ENCODE measurements at regions not wholly inside any gene's neighbourhood (a gene's known extent, or its start where the extent isn't known, plus 50 kb on each side); places are given as distances from the start of the nearest gene placed in this dataset.

GRCh38 chrX:107348990-107349389 is 100.5 kb upstream of the FRMPD3 start:
- TF ChIP-seq ZNF354B (CRISPR knock-in tag; IDR thresholded peaks at IDR 0.05) (no peak), ZZZ3 (IDR thresholded peaks at IDR 0.05) (no peak), TRIM28 (IDR thresholded peaks at IDR 0.05) (no peak), ELF1 (tag; IDR thresholded peaks at IDR 0.05) (no peak), EP300 (IDR thresholded peaks at IDR 0.05; ENCODE audit: low read length) (no peak), CHD1 (IDR thresholded peaks at IDR 0.05; ENCODE audit: low read length) (no peak), HNRNPH1 (optimal IDR thresholded peaks at IDR 0.05; ENCODE audit: low read depth, low read length) (no peak)
- TF ChIP-seq, protein P1, sequence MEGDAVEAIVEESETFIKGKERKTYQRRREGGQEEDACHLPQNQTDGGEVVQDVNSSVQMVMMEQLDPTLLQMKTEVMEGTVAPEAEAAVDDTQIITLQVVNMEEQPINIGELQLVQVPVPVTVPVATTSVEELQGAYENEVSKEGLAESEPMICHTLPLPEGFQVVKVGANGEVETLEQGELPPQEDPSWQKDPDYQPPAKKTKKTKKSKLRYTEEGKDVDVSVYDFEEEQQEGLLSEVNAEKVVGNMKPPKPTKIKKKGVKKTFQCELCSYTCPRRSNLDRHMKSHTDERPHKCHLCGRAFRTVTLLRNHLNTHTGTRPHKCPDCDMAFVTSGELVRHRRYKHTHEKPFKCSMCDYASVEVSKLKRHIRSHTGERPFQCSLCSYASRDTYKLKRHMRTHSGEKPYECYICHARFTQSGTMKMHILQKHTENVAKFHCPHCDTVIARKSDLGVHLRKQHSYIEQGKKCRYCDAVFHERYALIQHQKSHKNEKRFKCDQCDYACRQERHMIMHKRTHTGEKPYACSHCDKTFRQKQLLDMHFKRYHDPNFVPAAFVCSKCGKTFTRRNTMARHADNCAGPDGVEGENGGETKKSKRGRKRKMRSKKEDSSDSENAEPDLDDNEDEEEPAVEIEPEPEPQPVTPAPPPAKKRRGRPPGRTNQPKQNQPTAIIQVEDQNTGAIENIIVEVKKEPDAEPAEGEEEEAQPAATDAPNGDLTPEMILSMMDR (IDR thresholded peaks at IDR 0.05 in 2 of 3, conservative IDR thresholded peaks at IDR 0.05 in 1 of 3; ENCODE audit: insufficient read depth in 2 of 3, low read depth in 1 of 3, low read length in 3 of 3): no peak

Data from K562 (cell line).